IMR-90 (cell line): ENCODE measurements at regions not wholly inside any gene's neighbourhood (a gene's known extent, or its start where the extent isn't known, plus 50 kb on each side); places are given as distances from the start of the nearest gene placed in this dataset.

Source experiments
- ATAC-seq: fragments of 200-7000 bp; cut with Tn5 transposase; 2 replicates; pipeline ENCODE4 v1.9.1; 2020; ENCODE audit warnings: low read depth, mild to moderate bottlenecking, moderate library complexity
- BruUV-seq: library from RNA; stranded (reverse); fragments of 400-500 nt; replicated peaks from 2 replicates; lab custom pipeline; 2021; lab: Mats Ljungman, UMichigan
- CTCF ChIA-PET: fragments of 300-600 bp; formaldehyde crosslinking; extraction: SDS; loops from one replicate; lab custom pipeline; 2021; ENCODE audit warnings: antibody characterized with exemption; lab: Yijun Ruan, JAX
- POLR2A ChIA-PET: fragments of 300-600 bp; sonication (Branson Sonifier 250); formaldehyde crosslinking; loops from one replicate; lab custom pipeline; 2022; ENCODE audit warnings: antibody characterized with exemption; ENCODE audit not compliant: unreplicated experiment; lab: Charles Lee
- DNase-seq: peaks from one replicate; pipeline ENCODE4 v3.0.0; 2013
- H2AFZ ChIP-seq: replicated peaks from 2 replicates; pipeline ENCODE3; 2013; ENCODE audit warnings: low read length, mild to moderate bottlenecking; ENCODE audit not compliant: poor library complexity
- H2AK5ac ChIP-seq: 2 replicates; pipeline ENCODE4 v1.6.1; 2013; ENCODE audit warnings: low read depth, low read length, inconsistent platforms
- H2AK9ac ChIP-seq: replicated peaks from 2 replicates; pipeline ENCODE3; 2013; ENCODE audit warnings: mild to moderate bottlenecking, low read depth, low read length, moderate library complexity; ENCODE audit not compliant: poor library complexity
- H2BK120ac ChIP-seq: 2 replicates; pipeline ENCODE4 v1.6.1; 2013; ENCODE audit warnings: low read depth, low read length, inconsistent platforms
- H2BK15ac ChIP-seq: 3 replicates; pipeline ENCODE4 v1.6.1; 2013; ENCODE audit warnings: low read depth, low read length, inconsistent platforms
- H2BK20ac ChIP-seq: 2 replicates; pipeline ENCODE4 v1.6.1; 2013; ENCODE audit warnings: low read depth, mild to moderate bottlenecking, inconsistent platforms, low read length, moderate library complexity
- H2BK5ac ChIP-seq: 2 replicates; pipeline ENCODE4 v1.6.1; 2013; ENCODE audit warnings: mild to moderate bottlenecking, low read depth, low read length, inconsistent platforms; ENCODE audit not compliant: poor library complexity, severe bottlenecking
- H3K14ac ChIP-seq: replicated peaks from 2 replicates; pipeline ENCODE4 v1.6.1; 2013; ENCODE audit warnings: low read depth, low read length, inconsistent platforms
- H3K18ac ChIP-seq: 2 replicates; pipeline ENCODE4 v1.6.1; 2013; ENCODE audit warnings: low read depth, low read length, control low read depth
- H3K23ac ChIP-seq: 2 replicates; pipeline ENCODE4 v1.6.1; 2013; ENCODE audit warnings: low read depth, low read length, inconsistent platforms
- H3K27ac ChIP-seq: 2 replicates; pipeline ENCODE4 v1.5.1; 2013; ENCODE audit warnings: mild to moderate bottlenecking, control low read depth, low read length; ENCODE audit not compliant: insufficient read depth
- H3K27me3 ChIP-seq: 2 replicates; pipeline ENCODE4 v1.6.1; 2013; ENCODE audit warnings: low read length; ENCODE audit not compliant: control insufficient read depth, insufficient read depth
- H3K36me3 ChIP-seq: 2 replicates; pipeline ENCODE4 v1.6.1; 2013; ENCODE audit warnings: low read length, mixed read lengths; ENCODE audit not compliant: control insufficient read depth, insufficient read depth
- H3K4ac ChIP-seq: 2 replicates; pipeline ENCODE4 v1.6.1; 2013; ENCODE audit warnings: low read depth, low read length, inconsistent platforms
- H3K4me1 ChIP-seq: 2 replicates; pipeline ENCODE4 v1.6.1; 2013; ENCODE audit warnings: low read length, mixed read lengths; ENCODE audit not compliant: control insufficient read depth, insufficient read depth
- H3K4me2 ChIP-seq: 2 replicates; pipeline ENCODE4 v1.6.1; 2013; ENCODE audit warnings: low read depth, mild to moderate bottlenecking, control low read depth, low read length, moderate library complexity
- H3K4me3 ChIP-seq: 2 replicates; pipeline ENCODE4 v1.5.1; 2013; ENCODE audit warnings: low read depth, mild to moderate bottlenecking, control low read depth, low read length, moderate library complexity; ENCODE audit not compliant: insufficient read depth
- H3K56ac ChIP-seq: 2 replicates; pipeline ENCODE4 v1.6.1; 2013; ENCODE audit warnings: low read length, inconsistent platforms; ENCODE audit not compliant: insufficient read depth; ENCODE audit errors: extremely low read depth
- H3K79me1 ChIP-seq, 2 experiments: 2 replicates each; pipeline ENCODE4 v1.6.1; 2013; ENCODE audit warnings: low read length in 2 of 2, inconsistent platforms in 1 of 2, low read depth in 1 of 2
- H3K9ac ChIP-seq: 2 replicates; pipeline ENCODE4 v1.6.1; 2013; ENCODE audit warnings: low read depth, low read length, control low read depth
- H3K9me1 ChIP-seq: 2 replicates; pipeline ENCODE4 v1.6.1; 2013; ENCODE audit warnings: low read length, inconsistent platforms; ENCODE audit not compliant: insufficient read depth
- H3K9me3 ChIP-seq: 2 replicates; pipeline ENCODE4 v1.6.1; 2013; ENCODE audit warnings: low read length; ENCODE audit not compliant: control insufficient read depth, insufficient read depth
- H4K20me1 ChIP-seq: 2 replicates; pipeline ENCODE4 v1.6.1; 2013; ENCODE audit warnings: low read length, inconsistent platforms; ENCODE audit not compliant: insufficient read depth
- H4K5ac ChIP-seq: 2 replicates; pipeline ENCODE4 v1.6.1; 2013; ENCODE audit warnings: mild to moderate bottlenecking, low read depth, low read length, control low read depth
- H4K8ac ChIP-seq, 2 experiments: 2 replicates each; pipeline ENCODE4 v1.6.1; 2013; ENCODE audit warnings: low read depth in 2 of 2, low read length in 2 of 2, control low read depth in 1 of 2, inconsistent platforms in 1 of 2
- H4K91ac ChIP-seq: 2 replicates; pipeline ENCODE4 v1.6.1; 2013; ENCODE audit warnings: low read depth, low read length, inconsistent platforms; ENCODE audit not compliant: insufficient read depth
- BHLHE40 ChIP-seq: fragments of 150-350 bp; IDR thresholded peaks from 2 replicates; pipeline ENCODE4 v1.6.1; 2016; ENCODE audit warnings: mild to moderate bottlenecking, low read depth, low read length
- CEBPB ChIP-seq: IDR thresholded peaks from 2 replicates; pipeline ENCODE4 v1.6.1; 2012; ENCODE audit warnings: low read depth, low read length, improper control_type of control experiment
- CHD1 ChIP-seq: IDR thresholded peaks from 2 replicates; pipeline ENCODE4 v1.6.1; 2012; ENCODE audit warnings: low read depth, low read length, improper control_type of control experiment
- FOS ChIP-seq: fragments of 150-350 bp; IDR thresholded peaks from 2 replicates; pipeline ENCODE4 v1.6.1; 2016; ENCODE audit warnings: low read depth, low read length
- MAFK ChIP-seq: IDR thresholded peaks from 2 replicates; pipeline ENCODE4 v1.6.1; 2012; ENCODE audit warnings: low read depth, low read length, improper control_type of control experiment
- MAZ ChIP-seq: IDR thresholded peaks from 2 replicates; pipeline ENCODE4 v1.6.1; 2012; ENCODE audit warnings: low read depth, mild to moderate bottlenecking, low read length, improper control_type of control experiment, moderate library complexity, borderline replicate concordance
- MXI1 ChIP-seq: IDR thresholded peaks from 2 replicates; pipeline ENCODE4 v1.6.1; 2012; ENCODE audit warnings: low read depth, mild to moderate bottlenecking, low read length, moderate library complexity, borderline replicate concordance
- POLR2A ChIP-seq: IDR thresholded peaks from 2 replicates; pipeline ENCODE4 v1.6.1; 2012; ENCODE audit warnings: mild to moderate bottlenecking, low read depth, low read length
- RAD21 ChIP-seq: IDR thresholded peaks from 2 replicates; pipeline ENCODE4 v1.6.1; 2012; ENCODE audit warnings: low read length, improper control_type of control experiment
- RFX5 ChIP-seq: IDR thresholded peaks from 2 replicates; pipeline ENCODE4 v1.8.0; 2012; ENCODE audit warnings: low read depth, mild to moderate bottlenecking, low read length, moderate library complexity
- SMC3 ChIP-seq: fragments of 150-350 bp; IDR thresholded peaks from 2 replicates; pipeline ENCODE4 v1.6.1; 2016; ENCODE audit warnings: low read depth, mild to moderate bottlenecking, antibody characterized with exemption, low read length, moderate library complexity
- USF2 ChIP-seq: fragments of 150-350 bp; IDR thresholded peaks from 2 replicates; pipeline ENCODE4 v1.6.1; 2017; ENCODE audit warnings: mild to moderate bottlenecking, antibody characterized with exemption, low read length, low read depth
- WGBS, 2 experiments: methylation state at CpG; one replicate each; pipeline versions ENCODE4 v1.1.5 to v1.1.7; 2013; ENCODE audit warnings: missing lambda C conversion rate in 2 of 2; ENCODE audit not compliant: insufficient read length in 1 of 2; ENCODE audit errors: extremely low coverage in 2 of 2; 5-methylcytosine and 5-hydroxymethylcytosine counted together
- dilution Hi-C: fragments of 300-500 bp; cut with HindIII; formaldehyde crosslinking; loops from one replicate; pipeline ENCODE4 v1.14.3; 2018; ENCODE audit warnings: low sequenced_read_pairs; ENCODE audit not compliant: unreplicated experiment
- in situ Hi-C: fragments of 300-500 bp; cut with MboI; formaldehyde crosslinking; loops from 3 replicates; pipeline ENCODE4 v1.14.3; 2019; ENCODE audit warnings: low sequenced_read_pairs, inconsistent platforms, mixed read lengths
- intact Hi-C: fragments of 100-400 bp; cut with micrococcal nuclease; formaldehyde crosslinking; loops from 2 replicates; pipeline ENCODE4 v1.10.0; 2022
- TF ChIP-seq, protein P1 (sequence below): fragments of 150-350 bp; IDR thresholded peaks from 2 replicates; pipeline ENCODE4 v1.6.1; 2016; ENCODE audit warnings: low read depth, mild to moderate bottlenecking, low read length, moderate library complexity, borderline replicate concordance

- dilution Hi-C loops = no loop called here
- no peak for ATAC-seq
These were observed 73.5 kb downstream of the BTG1 start for GRCh38 chr12:92072112-92072511.

More at GRCh38 chr12:92072112-92072511, 73.5 kb downstream of the BTG1 start:
- Histone ChIP-seq H3K9ac (no peak overlapping the region), H4K20me1 (no peaks in the 10 kb centered on the region), H3K4me1 (peaks cover 15% of the 10 kb centered on the region), H3K23ac (no peak overlapping the region), H3K4me3 (no peak overlapping the region), H2BK20ac (no peak overlapping the region; the same call in 1 of the 2 replicates), H3K4me2 (no peak overlapping the region), H2BK5ac (peak overlapping the region; percentile 21), H3K36me3 (no peaks in the 10 kb centered on the region), H3K56ac (no peak overlapping the region), H2BK120ac (no peak overlapping the region), H2BK15ac (peak overlapping the region; percentile 8; the same call in 1 of the 3 replicates), H4K8ac (0 out of 4 replicates have a peak overlapping the region, but pooled peaks of 1 of the 2 experiments have one; percentile 9), H3K9me3 (no peaks in the 10 kb centered on the region), H3K14ac (no peak overlapping the region), H4K91ac (no peak overlapping the region), H3K9me1 (peaks cover 7% of the 10 kb centered on the region; the same call in 1 of the 2 replicates), H4K5ac (peak overlapping the region; percentile 73; the same call in 1 of the 2 replicates), H3K4ac (no peak overlapping the region), H2AK5ac (no peak overlapping the region), H3K27ac (no peak overlapping the region), H3K27me3 (no peaks in the 10 kb centered on the region), H2AFZ (no peak overlapping the region), H3K79me1 (peaks cover 11 to 12% of the 10 kb centered on the region in 2 experiments; a peak in 3 of 4 replicates), H3K18ac (peak overlapping the region; percentile 90; the same call in 1 of the 2 replicates), H2AK9ac (no peak overlapping the region)
- no peak for DNase-seq
- ChIA-PET CTCF (no interaction called here), POLR2A (interaction anchor here (0.6 kb wide), 1 partner anchor 1739 kb away, joined by 3 read pairs; no protein-coding TSS in a partner anchor)
- BruUV-seq = no TSS peak
- in situ Hi-C loops = no loop called here
- no peak for TF ChIP-seq CEBPB
- TF ChIP-seq MAFK = no peak
- no peak for TF ChIP-seq MAZ
- no peak for TF ChIP-seq SMC3
- no peak for TF ChIP-seq RFX5
- TF ChIP-seq MXI1 = no peak
- TF ChIP-seq BHLHE40 = no peak
- no peak for TF ChIP-seq POLR2A
- TF ChIP-seq CHD1 = no peak
- no peak for TF ChIP-seq FOS
- no peak for TF ChIP-seq RAD21
- TF ChIP-seq USF2 = no peak
- TF ChIP-seq, protein P1, sequence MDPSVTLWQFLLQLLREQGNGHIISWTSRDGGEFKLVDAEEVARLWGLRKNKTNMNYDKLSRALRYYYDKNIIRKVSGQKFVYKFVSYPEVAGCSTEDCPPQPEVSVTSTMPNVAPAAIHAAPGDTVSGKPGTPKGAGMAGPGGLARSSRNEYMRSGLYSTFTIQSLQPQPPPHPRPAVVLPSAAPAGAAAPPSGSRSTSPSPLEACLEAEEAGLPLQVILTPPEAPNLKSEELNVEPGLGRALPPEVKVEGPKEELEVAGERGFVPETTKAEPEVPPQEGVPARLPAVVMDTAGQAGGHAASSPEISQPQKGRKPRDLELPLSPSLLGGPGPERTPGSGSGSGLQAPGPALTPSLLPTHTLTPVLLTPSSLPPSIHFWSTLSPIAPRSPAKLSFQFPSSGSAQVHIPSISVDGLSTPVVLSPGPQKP = no peak
- intact Hi-C loops = no loop called here
- no CpG with 5 or more reads among the region's 1 CpG for WGBS, 2 experiments
